H7 (cell line): ENCODE measurements at regions not wholly inside any gene's neighbourhood (a gene's known extent, or its start where the extent isn't known, plus 50 kb on each side); places are given as distances from the start of the nearest gene placed in this dataset.

Experiments
- DNase-seq: peaks from one replicate; pipeline ENCODE4 v3.0.0; 2012
- H3K27me3 ChIP-seq: 2 replicates; pipeline ENCODE4 v1.6.0; 2011; ENCODE audit warnings: mild to moderate bottlenecking, low read length; ENCODE audit not compliant: control insufficient read depth, insufficient read depth
- H3K36me3 ChIP-seq: replicated peaks from 2 replicates; pipeline ENCODE4 v1.5.1; 2011; ENCODE audit warnings: low read length; ENCODE audit not compliant: control insufficient read depth, insufficient read depth
- H3K4me3 ChIP-seq: 2 replicates; pipeline ENCODE4 v1.5.1; 2011; ENCODE audit warnings: low read depth, mild to moderate bottlenecking, control low read depth, low read length, moderate library complexity; ENCODE audit not compliant: insufficient read depth

GRCh38 chr5:109956884-109957283 lies 267.2 kb downstream of the MAN2A1 start:
- no peak for DNase-seq

GRCh38 chr5:109958082-109958481 lies 268.4 kb downstream of the MAN2A1 start:
- Histone ChIP-seq H3K4me3 (no peak overlapping the region), H3K36me3 (no peaks in the 10 kb centered on the region), H3K27me3 (no peaks in the 10 kb centered on the region)
- no peak for DNase-seq

More at GRCh38 chr5:109956884-109957283, 267.2 kb downstream of the MAN2A1 start:
- H3K27me3 ChIP-seq = no peaks in the 10 kb centered on the region
- no peak overlapping the region for H3K4me3 ChIP-seq
- H3K36me3 ChIP-seq = no peaks in the 10 kb centered on the region

GRCh38 chr5:109959652-109960051 lies 269.9 kb downstream of the MAN2A1 start:
- peak; percentile 17 for DNase-seq
- Histone ChIP-seq H3K4me3 (no peak overlapping the region), H3K36me3 (no peaks in the 10 kb centered on the region), H3K27me3 (no peaks in the 10 kb centered on the region)

GRCh38 chr5:109961751-109962150 lies 272.0 kb downstream of the MAN2A1 start:
- Histone ChIP-seq H3K36me3 (no peaks in the 10 kb centered on the region), H3K4me3 (no peak overlapping the region), H3K27me3 (no peaks in the 10 kb centered on the region)
- DNase-seq = no peak

- H3K27me3 ChIP-seq = no peaks in the 10 kb centered on the region
- no peaks in the 10 kb centered on the region for H3K36me3 ChIP-seq
- H3K4me3 ChIP-seq = no peak overlapping the region
- DNase-seq = no peak
These were observed 273.3 kb downstream of the MAN2A1 start for GRCh38 chr5:109962882-109963603.

GRCh38 chr5:109964136-109964535 lies 274.4 kb downstream of the MAN2A1 start:
- Histone ChIP-seq H3K27me3 (no peaks in the 10 kb centered on the region), H3K36me3 (no peaks in the 10 kb centered on the region), H3K4me3 (no peak overlapping the region)
- DNase-seq = no peak

- DNase-seq = no peak
- Histone ChIP-seq H3K27me3 (no peaks in the 10 kb centered on the region), H3K4me3 (no peak overlapping the region)
These were observed 275.9 kb downstream of the MAN2A1 start for GRCh38 chr5:109965634-109966033.

GRCh38 chr5:109971968-109972367 lies 282.2 kb downstream of the MAN2A1 start:
- H3K27me3 ChIP-seq = no peaks in the 10 kb centered on the region
- DNase-seq = no peak
- no peaks in the 10 kb centered on the region for H3K36me3 ChIP-seq
- H3K4me3 ChIP-seq = no peak overlapping the region

More at GRCh38 chr5:109965634-109966033, 275.9 kb downstream of the MAN2A1 start:
- H3K36me3 ChIP-seq = no peaks in the 10 kb centered on the region

GRCh38 chr5:109981979-109982378 lies 292.3 kb downstream of the MAN2A1 start:
- no peaks in the 10 kb centered on the region for H3K36me3 ChIP-seq
- H3K4me3 ChIP-seq = no peak overlapping the region
- no peaks in the 10 kb centered on the region for H3K27me3 ChIP-seq
- no peak for DNase-seq

- no peak overlapping the region for H3K4me3 ChIP-seq
- H3K27me3 ChIP-seq = no peaks in the 10 kb centered on the region
- H3K36me3 ChIP-seq = no peaks in the 10 kb centered on the region
- DNase-seq = no peak
These were observed 293.3 kb downstream of the MAN2A1 start for GRCh38 chr5:109982966-109983534.

- Histone ChIP-seq H3K27me3 (no peaks in the 10 kb centered on the region), H3K4me3 (no peak overlapping the region), H3K36me3 (no peaks in the 10 kb centered on the region)
- no peak for DNase-seq
These were observed 297.0 kb downstream of the MAN2A1 start for GRCh38 chr5:109986726-109987125.

GRCh38 chr5:109987355-109987754 lies 297.6 kb downstream of the MAN2A1 start:
- H3K4me3 ChIP-seq = no peak overlapping the region
- no peak for DNase-seq
- H3K27me3 ChIP-seq = no peaks in the 10 kb centered on the region
- H3K36me3 ChIP-seq = no peaks in the 10 kb centered on the region

GRCh38 chr5:109987970-109988369 lies 298.2 kb downstream of the MAN2A1 start:
- no peak overlapping the region for H3K4me3 ChIP-seq
- DNase-seq = no peak
- H3K27me3 ChIP-seq = no peaks in the 10 kb centered on the region
- H3K36me3 ChIP-seq = no peaks in the 10 kb centered on the region

GRCh38 chr5:109989161-109989560 lies 299.4 kb downstream of the MAN2A1 start:
- no peak for DNase-seq
- no peaks in the 10 kb centered on the region for H3K36me3 ChIP-seq
- H3K27me3 ChIP-seq = no peaks in the 10 kb centered on the region
- no peak overlapping the region for H3K4me3 ChIP-seq

- no peaks in the 10 kb centered on the region for H3K36me3 ChIP-seq
- no peak overlapping the region for H3K4me3 ChIP-seq
- no peak for DNase-seq
- H3K27me3 ChIP-seq = no peaks in the 10 kb centered on the region
These were observed 300.4 kb downstream of the MAN2A1 start for GRCh38 chr5:109989994-109990722.
